Fibroblast of skin of right quadriceps (primary cell): ENCODE measurements at regions not wholly inside any gene's neighbourhood (a gene's known extent, or its start where the extent isn't known, plus 50 kb on each side); places are given as distances from the start of the nearest gene placed in this dataset.

Experiments used
- DNase-seq: peaks from one replicate; pipeline ENCODE4 v3.0.0-alpha.2; 2013

DNA sequence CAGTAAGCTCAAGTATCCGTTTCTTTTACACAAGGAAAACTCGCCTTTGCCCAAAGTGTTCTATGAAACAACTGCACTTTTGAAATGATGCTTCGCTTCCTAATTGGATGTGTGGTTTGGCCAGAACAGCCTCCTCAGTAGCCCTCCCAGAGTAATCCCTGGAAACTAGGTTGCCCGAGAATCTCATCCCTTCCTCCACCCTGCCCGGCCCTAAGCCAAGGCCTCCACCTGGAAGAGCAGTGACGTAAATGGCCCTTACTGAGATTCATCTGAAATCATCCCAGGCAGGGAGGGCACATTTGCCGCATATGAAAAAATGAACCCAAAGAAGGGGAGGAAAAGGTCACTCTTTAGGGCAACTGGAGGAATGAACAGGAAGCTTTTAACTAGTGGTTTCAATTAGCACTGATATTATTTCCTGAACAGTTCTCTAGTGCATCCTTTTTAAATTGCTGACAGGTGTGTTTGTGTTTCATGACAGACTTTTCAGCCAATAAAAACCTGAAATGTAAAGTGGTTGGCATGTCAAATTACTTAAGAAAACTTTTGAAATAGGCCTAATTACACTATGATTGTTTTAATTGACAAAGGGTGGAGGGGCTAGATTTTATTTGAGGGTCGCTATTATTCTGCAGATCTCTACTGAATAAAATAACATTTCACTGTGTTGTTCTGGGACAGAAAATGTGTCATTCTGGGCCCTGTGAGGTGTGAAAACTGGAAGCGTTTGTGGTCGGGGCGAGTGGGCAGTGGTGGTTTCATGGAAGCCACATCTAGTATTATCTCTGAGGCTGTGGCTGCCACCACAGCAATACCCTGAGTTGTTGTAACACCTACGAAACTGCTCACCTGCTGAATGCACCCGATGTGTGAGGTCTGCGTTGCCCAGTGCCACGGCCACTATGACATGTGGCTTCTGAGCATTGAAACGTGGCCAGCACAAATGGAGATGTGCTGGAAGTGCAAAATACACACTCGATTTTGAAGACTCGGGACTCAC, 112.1 kb downstream of the ZIC5 start:
- no peak for DNase-seq

DNA sequence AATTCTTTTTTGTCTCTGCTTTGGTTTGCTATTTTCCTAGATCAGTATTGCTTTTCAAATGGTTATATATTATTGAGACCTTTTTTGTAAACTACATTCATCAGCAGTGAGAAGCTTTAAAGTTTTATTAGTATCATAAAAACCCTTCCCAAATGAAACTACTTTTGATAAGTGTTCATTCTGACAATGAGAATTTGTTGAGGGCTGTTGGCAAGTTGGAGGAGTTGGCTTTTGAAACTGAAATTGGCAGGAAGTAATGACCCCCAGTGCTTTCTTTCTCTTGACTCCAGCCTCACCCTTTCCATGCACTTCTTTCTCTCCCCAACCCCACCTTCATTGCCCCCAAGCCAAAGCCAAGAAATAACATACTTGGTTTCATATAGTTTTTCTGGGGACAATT, 113.8 kb downstream of the ZIC5 start:
- no peak for DNase-seq

DNA sequence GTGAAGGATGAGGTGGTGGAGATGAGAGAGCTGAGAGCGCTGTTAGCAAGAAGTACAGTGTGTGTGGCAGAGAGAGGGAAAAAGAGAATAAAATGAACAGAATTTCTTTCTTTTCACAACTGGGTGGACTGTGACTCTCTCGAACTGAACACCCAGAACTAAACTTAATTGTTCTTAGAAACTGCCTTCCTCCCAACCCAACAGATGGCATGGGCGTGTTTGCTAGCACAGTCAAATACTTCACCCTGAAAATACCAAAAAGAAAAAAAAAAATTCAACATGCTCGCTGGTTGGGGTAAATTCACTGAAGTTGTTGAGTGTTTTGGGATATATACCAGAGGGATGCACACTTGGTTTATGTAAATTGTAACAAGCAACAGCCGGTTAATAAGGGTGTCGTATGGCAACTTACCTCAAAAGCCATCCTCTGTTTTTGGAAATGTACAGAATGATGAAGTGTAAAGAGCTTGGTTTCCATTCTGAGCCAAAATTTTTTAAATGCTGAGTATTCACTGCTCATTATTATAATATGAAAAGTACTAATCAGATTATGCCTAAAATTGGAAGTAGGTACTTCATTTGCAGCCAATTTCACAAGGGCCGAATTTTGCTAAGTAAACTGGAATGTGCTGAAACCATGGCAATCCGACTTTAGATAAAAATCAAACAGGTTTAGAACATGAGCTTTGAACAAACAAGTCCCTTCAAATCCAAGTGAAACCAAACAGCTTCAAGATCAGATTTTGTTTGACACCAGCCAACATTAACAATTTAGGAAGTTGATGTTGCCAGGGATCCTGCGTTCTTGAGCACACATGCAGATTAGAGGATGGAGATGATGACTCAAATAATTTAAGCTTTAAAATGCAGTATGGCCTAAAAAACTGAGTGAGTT, 115.8 kb downstream of the ZIC5 start:
- DNase-seq: no peak

DNA sequence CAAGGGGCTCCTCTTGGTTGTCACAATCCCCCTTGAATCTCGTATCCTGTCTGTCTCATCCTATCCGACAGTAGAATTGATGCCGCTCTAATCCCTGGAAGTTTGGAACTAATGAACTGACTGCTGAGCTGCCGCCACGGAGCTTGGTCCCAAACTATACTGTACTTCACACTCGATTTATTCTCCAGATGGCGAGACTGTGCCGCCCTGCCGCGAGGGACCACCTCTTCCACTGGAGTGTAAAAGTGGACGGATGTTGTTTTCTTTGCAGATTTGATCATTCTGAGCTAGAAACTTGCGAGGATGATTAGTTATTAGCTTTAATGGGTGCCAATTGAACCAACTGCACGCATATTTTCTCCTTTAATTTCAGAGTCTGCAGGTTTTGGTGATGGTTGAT, 117.2 kb downstream of the ZIC5 start:
- no peak for DNase-seq

DNA sequence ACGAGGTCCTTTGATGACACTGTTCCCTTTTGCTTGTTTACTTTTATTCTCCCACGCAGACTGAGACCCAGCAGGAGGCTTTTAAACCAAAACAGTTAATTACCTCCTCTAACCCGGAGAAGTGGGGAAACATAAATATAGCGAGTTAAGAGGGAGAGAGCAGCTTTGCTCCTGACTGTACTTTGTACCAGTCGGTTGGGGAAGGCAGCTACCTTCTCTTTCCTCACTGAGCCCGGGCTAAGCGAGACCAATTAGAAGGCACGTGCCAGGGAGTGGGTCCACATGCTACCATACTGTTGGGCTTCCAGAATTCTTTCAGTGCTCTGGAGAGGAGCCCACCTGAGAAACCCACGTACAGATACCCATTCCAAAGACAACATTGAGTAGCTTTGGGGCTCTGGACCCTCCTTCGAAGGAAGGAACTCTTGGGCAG, 124.2 kb downstream of the ZIC5 start:
- DNase-seq: no peak

DNA sequence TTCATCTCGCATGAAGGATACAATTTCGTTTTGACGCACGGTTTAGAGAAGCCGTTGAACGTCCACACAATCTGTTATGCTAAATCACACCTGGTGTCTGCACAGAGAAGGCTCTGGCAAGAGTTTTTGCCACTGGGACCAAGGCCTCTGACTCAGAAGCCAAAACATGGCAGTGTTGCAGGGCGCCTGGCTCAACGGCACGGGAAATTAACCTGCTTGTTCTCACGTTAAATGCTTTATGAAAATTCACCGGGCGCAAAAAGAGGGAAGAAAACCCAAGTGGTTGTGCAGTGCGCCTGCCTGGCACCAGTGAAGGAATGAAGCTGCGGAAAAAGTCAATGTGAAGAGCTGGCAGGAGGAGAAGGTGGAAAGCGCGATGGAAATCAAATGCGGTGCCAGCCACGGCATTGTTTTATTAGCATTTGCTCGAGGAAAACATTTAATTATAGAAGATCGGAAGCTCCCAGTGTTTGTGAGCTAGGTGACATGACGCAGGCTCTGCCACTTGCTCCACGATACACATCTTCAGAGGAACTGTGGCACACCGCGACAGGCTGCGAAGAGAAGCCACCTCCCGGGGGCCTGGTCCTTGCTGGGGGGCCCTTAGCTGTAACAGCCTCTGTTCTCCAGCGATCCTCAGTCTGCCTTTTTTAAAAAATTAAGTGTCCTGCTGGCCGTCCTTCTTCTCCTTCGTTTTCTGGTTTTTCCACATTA, 126.2 kb downstream of the ZIC5 start:
- no peak for DNase-seq

DNA sequence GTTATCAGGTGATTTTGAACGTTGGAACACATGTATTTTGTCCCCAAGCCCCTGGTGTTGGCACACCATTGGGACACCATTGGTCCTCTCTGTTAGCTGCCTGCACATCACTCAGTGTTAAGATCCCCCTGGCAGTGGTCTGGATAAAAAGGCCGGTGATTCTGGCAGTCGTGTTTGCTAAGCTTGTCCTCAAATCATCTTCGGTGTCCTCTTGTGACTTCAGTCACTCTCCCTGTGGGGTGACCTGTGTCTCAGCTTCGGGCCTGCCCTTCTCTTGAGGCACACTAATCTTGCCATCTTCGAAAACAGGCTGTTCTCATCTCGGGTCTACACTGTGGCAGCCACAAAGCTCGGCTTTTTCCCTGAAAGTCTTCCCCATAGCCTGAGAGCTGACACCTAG, 127.1 kb downstream of the ZIC5 start:
- DNase-seq: no peak

DNA sequence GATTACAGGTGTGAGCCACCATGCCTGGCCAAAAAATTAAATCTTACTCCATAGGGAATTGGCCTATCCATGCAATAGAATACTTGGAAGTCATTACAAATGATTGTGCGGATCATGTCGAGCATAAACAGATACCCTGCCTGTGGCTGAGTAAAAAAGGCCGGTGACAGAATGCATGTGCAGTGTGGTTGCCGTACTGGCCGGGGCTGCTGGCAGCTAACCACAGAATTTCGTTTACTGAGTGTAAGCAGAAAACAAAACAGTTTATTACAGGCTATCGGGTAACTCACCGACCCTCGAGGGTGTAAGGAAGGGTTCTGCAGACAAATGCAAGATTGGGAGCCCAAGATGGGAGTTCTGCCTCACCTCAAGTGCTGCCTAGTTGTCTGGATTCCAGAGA, 127.7 kb downstream of the ZIC5 start:
- DNase-seq: no peak

DNA sequence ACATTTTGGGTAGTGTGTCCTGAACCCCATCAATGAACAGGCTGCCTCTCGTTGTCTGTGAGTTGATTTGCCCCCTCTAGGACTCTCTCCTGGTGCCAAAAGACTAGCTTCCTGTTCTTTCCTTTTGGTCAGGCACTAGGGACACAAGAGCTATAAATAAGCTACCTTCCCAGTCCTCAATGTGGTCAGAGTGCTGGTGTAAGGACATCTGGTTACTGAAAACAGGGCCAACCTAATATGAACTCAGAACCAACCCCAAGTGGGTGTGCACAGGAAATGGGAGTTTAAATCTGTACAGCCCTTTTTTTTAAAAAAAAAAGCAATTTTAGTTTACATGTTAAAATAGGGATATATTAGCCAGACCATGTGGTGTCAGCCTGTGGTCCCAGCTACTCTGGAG, 129.2 kb downstream of the ZIC5 start:
- no peak for DNase-seq

DNA sequence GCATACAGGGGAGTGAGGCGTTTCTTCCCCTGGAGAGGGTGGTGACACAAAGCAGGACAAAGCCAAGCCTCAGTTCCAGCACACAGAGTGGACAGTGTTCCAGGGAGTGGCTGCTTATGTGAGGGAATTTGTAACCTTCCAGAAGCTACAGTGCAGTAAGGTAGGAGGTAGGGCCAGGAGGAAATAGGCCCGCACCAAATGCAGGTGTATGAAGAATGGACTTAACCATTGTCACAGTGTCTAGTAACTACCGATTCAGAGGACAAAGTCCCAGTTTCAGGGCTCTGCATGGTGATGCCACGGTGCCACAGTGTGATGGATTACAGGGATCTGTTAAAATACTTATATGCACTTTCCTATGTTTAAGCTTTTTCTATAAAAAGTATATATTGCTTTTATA, 135.3 kb downstream of the ZIC5 start:
- DNase-seq: no peak

DNA sequence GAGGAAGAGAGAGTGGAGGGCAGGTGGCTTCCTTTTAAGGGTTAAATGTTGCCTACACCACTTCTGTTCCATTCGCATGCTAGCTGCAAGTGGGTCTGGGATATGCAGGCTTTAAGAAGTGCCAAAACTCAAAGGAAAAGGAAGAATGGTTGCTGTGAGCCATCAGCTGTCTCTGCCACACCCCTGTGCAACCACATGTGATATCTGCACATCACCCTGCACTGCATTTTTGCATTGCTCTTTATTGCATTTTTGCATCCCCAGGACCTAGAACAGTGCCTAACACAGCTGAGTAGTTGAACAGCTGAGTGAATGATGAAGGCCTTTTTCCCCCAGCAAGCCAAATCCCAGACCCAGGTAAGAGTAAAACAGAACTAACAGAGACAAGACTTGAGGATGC, 136.1 kb downstream of the ZIC5 start:
- DNase-seq: no peak

DNA sequence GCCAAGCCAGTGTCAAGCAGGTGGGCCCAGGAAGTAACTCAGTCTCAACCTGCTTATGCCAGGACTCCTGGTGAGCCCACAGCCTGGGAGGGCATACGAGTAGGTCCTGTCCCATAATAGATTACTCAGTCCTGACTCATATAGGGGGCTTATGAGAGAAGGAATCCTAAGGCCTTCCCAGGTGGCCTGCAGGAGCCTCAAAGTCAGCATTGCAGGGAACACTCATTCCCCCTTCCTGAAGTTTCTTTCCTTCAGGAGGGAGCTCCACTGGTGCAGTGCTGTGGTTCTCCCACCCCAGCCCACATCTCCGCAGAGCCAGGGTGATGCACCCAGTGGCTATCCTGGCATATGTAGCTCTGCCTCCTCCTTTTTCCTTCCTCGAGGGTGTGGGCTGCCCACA, 137.3 kb downstream of the ZIC5 start:
- DNase-seq: no peak

DNA sequence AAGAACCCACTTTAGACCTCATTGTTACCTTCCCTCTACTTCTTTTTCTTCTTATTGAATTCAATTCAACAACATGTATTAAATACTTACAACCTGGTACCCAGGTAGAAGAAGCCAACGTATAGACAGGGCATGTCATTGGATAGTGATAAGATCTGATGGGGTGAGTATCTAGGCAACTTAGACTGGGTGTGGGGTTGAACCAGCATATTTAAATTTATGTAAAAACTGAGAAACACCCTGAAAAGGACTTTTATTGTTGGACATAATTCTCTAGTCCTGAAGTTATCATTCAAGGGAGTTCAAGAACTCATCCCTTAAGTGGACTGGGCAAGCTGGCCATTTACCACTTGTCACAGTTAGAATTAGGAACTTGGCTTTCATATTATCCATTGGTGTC, 139.2 kb downstream of the ZIC5 start:
- no peak for DNase-seq

DNA sequence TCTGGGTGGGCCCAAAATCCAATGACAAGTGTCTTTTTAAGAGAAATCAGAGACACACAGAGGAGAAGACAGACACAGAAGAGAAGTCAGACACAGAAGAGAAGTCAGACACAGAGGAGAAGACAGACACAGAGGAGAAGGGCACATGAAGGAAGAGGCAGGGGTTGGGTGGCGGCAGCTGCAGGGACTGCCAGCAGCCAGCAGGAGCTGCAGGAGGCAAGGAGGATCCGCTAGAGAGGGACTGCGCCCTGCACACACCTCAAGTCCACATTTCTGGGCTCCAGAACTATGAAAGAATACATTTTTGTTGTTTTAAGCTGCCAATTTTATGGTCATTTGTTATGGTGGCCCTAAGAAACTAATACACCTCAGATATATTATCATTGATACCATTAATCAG, 140.6 kb downstream of the ZIC5 start:
- DNase-seq: no peak

DNA sequence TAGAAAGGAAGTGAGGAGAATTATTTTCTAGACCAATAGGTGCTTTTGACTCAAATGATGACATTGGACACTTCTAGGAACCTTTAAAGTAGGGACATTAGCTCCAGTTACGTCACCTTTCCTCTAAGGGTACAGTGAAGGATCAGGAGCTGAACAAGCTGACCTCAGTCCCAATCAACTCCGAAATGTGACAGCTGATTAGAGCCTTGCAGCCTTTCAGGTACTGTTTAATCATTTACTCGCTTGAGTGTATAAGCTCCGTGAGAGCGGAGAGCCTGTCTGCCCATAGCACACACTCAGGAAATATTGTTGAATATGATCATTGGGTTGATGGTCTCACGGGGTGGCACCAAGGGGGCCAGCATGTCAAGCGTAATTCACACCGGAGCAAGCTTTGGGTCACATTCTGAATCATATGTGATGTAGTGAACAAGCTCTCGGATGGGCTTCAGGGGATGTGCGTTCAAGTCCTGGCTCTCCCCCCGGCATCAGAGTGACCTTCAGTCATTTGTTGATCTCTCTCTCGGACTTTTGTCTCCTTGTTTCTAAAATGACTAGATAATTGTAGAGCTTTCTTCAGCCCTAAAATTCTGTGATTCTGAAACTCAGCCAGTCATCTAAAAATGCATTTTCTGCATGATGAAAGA, 141.9 kb downstream of the ZIC5 start:
- DNase-seq: no peak

DNA sequence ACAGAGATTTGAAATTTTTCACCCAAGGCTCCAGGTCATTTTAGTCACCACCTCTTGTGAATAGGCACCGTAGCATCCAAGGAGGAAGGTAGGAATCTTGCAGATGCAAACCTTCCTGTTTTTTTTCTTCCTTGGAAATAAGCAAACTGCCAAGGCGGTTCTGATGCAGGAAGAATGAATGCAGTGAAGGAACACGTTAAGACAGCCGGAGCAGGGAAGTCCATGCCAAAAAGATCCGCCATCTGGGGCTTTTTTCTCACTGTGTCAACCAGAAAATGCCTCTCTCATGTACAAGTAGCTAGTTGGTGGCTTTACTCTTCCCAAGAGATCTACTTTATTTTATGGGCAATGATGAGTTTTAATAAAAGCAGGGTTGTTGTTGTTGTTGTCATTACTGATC, 142.4 kb downstream of the ZIC5 start:
- DNase-seq: no peak

DNA sequence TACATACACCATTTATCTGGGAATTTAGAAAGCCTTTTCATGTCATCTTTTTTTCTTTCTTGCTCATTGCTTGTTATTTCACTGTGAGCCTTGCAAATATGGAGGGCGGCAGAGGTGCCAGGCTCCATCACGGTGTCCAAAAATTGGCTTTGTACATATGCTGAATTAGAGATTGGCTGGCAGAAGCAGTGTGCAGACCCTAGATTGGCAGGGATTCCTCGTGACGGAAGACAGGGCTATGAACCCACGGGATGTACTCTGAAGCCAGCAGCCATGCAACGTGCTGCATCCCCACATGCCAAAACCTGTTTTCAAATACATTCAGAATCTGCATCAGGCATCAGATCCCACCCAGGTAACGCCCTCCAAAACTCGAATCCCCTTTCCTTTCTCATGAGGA, 142.8 kb downstream of the ZIC5 start:
- DNase-seq: no peak

DNA sequence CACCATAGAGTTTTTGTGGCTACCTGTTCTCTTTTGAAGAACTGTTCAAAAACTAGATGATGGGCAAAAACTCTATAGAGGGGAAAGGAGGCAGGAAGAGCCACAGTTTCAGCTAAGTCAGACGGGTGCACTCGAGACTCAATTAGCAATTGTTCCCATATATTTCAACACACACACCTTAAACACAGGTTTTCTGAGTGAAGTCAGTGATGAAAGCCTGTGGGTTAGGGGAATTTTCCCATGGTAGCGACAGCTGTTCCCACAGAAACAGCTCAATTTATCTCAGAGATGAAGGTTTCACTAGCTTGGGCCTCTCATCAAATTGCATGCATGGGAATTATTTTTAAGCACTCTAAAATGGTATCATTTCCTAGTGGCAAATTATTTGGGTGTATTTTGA, 143.4 kb downstream of the ZIC5 start:
- DNase-seq: no peak

DNA sequence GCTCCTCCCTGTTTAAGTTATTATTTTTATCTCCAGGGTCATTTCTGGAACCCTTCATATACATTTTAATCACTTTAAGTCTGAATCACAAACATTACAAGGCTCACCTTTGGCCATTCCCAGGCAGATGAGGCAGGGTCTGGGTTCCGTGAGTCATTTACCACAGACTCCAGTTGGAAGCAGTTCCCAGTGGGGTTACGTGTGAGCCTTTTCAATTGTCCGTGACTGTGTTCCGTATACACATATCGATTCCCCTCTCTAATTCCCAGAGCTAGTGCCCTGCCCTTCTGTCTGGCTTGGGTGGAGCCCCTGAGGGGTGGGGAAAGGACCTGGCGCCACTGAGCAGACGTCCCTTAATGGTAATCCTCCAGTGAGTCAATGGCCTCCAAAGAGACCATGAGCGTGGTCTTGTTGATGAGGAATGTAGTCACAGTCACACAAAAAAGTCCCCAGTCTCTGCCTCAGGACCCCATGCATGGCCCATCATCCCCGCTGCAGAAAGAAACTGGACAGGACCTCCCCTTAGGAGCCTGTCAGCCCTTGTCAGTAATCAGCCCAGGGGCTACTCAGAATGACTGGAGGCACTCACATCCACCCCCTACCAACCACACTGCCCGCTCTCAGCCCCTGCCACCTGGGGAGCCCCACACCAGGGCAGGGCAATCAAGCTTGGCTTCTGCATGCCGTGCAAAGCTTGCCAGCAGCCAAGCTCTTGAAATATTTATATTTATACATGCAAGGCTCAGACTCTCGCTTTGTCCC, 144.4 kb downstream of the ZIC5 start:
- DNase-seq: no peak

DNA sequence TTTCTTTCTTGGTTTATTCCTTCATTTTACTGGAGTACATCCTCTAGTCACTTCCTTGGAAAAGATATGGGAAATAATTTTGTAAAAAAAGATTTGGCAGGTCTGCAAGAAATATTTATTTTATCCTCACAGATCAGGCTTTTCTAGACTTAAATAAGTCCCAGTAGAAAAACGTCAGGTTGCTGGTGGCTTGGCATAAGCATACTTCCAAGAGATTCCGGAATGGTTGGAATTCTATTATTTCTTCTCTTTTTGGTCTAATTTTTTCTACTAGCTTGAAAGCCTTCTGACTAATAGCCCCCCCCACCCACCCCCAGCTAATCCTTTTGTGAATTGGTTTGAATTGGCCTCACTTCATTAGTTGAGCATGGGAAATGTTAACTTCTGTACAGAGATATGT, 147.6 kb downstream of the ZIC5 start:
- no peak for DNase-seq

DNA sequence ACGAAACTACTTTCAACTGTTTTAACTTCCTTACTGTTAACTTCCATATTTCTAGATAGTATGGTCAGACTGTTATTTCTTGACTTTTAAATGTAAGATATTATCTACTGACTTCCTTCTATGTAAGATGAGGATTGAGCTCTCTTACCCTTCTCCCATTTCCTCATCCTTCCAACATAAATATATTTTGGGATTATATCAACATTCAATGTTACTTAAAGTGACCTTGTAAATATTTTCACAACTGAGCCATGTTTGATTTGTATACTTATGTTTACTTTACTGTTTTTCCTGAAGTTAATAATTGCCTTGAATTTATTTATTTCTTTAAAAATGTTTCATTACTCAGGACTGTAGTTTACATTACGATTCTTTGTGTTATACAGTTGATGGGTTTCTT, 148.7 kb downstream of the ZIC5 start:
- no peak for DNase-seq

DNA sequence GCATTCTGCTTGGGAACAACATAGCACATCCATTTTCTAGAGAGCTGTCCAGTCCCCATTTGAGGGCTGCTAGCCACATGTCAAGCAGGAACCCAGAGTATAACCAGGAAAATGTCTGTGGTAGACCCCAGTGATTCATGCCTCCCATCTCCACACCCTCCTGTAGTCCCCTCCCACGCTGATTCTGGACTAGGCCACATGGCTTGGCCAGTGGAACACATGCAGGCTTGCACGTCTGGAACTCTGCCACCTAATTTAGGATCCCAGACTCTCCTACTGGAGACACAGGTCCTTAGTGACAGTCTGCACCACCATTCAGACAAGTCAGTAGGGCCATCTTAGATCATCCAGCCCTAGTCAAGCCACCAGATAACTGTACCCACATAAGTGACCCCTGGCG, 149.8 kb downstream of the ZIC5 start:
- no peak for DNase-seq
